ENCODE measurements at regions not wholly inside any gene's neighbourhood (a gene's known extent, or its start where the extent isn't known, plus 50 kb on each side); places are given as distances from the start of the nearest gene placed in this dataset.

DNA sequence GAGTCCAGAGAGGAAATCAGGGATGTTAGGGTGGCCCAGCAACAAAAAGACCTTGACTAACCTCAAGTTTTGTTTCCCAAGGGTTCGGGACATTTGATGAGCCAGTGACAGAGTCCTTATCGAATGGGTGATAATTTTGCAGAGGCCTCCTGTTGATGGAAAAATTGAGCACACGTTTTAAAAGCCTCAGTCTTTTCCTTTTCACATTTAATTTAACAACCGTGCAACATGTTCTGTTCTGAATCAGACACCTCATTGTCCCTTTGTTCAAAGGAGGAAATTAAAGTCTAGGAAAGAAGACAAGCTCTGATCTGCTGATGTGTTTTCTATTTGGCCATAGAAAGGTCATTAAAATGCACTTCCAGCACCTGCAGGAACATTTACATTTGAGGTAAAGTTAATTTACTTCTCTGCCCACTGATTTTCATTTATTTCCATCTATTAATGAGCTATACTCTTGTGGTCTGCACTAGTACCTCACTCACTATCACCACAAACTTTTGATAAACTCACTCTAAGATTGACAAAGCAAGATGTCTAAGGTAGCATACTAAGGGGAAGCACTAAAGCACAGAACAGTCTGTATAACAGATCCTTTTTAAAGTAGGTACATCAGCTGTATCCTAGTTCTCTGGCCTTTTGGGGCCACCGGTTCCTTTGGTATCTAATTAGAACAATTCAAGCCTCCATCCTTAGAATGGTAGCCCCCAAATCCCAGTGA is 147.0 kb downstream of the RPAP3 start:
- DNase-seq, result no peak

DNA sequence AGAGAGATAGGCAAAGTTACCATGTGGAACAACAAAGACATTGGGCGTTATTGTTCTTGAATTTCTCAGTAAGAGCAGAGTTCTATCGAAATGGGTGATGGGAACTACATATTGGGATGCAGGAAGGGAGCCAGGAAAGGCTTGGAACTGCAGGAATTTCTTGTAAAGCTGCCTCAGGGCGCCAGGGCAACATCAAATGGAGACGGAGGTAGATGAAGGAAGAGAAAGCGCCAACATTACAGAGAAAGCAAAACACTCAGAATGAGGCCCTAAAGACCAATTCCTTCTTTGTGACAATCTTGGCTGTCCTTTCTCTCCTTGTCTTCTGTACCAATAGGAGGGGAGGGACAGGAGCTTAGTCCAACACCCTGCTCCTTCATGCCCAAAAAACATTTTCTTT is 148.4 kb downstream of the RPAP3 start:
- no peak for DNase-seq

DNA sequence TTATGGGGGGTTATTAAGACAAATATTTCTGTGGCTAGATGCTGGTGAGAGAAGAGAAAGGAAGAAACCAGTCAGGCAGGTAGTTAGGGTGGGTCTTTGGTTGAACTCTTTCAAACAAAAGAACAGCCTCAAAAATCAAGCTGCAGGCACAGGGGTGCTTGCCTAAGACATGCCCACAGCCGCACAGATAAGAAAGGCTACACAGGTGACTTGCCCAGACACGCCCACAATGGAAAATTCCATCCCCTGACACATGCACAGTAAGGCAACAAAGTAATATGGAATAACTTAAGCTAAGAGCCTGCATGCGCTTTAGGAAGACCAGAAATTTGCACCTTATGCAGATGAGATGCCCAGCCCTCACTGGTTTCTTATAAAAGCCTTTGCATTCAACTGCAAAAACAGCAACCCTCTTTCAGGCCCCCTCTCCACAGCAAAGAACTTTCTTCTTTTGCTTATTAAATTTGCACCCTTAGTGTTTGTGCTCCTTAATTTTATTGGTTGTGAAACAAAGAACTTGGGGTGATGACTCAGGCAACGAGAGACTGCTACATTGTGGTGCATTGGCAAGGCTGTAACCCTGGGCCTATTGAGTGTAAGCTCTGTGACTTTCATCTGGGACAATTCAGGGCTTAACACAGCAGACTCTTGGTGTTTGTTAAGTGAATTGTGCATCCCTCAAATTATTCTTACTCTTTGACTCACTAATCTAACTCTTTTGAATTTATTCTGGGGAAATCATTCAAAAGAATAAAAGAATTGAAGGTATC is 149.4 kb downstream of the RPAP3 start:
- DNase-seq, result no peak

DNA sequence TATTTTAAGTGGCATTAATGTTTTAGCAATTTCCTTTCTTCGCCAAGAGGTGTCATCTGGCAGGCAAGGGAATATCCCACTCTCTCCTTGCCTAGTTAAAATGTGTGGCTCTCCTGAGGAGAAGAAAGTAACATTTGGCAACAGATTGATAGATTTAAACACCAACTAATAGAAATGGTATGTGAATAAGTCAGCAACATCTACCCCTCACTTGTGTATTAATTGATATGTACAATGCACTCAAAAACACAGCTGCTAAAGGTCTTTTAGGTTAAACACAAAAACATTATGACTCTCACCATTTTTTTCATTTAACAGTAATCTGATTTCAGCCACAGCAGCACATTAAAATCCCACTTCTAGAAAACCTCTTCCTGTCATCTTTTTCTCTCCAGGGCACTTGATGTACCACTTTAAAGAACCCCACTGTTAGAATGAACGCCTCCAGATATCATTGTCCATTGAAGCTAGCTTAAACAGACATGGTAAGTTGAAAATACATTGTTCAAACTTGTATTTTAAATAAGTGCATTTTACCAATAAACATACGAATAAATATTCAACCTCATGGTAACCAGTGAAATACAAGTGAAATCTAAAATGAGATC is 151.7 kb downstream of the RPAP3 start:
- DNase-seq, result no peak

DNA sequence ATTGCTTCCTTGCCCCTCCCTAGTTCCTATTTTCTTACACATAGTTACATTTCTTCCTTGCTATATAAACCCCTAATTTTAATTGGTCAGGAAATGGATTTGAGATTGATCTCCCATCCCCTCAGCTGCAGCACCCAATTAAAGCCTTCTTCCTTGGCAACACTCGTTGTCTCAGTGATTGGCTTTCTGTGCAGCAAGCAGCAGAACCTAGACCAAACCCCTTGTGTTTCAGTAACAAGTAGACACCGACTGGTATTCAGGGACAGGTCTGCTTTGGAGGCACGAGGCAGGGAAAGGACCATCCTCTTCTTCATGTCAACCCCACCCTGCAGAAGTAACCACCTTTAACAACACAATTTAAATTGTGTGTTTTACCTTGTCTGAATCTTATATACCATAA is 152.6 kb downstream of the RPAP3 start:
- DNase-seq, result no peak

DNA sequence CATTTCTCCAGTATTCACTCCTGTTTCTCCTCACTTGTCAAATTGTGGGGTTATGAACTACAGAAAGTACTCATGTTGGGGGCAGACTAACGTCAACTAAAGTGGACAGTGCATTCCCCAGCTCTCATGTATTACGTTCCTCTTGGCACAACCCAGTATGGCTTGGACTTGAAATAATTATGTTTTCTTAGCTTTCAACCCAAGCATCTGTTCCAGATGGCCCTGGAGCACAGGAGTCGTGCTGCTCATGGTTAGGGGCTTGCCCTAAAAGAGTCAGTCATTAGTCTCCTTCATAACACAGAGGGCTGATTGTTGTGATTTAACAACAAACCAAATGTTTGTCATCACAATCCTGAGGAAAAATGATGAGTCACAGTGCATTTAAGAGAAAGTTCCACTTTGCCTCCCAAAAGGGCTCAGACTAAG is 154.4 kb downstream of the RPAP3 start:
- DNase-seq, result no peak

DNA sequence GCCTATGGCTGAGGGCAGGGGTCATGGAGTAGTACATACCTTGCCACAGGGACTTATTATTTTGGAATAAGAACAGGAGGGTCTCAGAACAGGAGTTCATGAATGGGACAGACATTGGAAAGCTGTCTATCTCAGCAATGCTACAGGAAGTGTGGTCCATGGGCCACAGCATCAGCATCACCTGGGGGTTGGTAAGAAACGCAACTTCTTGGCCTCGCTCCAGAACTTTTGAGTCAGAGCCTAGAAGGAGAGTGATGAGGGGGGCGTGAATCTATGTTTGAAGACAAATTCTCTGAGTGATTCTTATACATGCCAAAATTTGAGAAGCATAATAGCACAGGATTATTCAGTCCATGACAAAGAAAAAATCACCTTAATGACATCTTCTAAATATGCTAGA is 156.6 kb downstream of the RPAP3 start:
- DNase-seq, result no peak

DNA sequence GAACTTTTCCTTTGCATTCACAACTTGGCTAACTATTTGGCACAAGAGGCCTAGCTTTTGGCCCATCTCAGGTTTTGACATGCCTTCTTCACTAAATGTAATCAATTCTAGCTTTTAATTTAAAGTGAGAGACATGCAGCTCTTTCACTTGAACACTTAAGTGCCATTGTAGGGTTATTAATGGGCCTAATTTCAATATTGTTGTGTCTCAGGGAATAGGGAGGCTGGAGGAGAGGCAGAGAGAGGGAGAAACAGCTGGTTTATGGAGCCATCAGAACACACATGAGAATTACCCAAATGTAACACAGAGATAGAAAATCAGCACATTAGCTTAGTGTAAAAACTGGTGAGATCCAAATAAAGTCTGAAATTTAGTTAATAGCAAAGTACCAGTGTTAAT is 157.4 kb downstream of the RPAP3 start:
- DNase-seq, result no peak

DNA sequence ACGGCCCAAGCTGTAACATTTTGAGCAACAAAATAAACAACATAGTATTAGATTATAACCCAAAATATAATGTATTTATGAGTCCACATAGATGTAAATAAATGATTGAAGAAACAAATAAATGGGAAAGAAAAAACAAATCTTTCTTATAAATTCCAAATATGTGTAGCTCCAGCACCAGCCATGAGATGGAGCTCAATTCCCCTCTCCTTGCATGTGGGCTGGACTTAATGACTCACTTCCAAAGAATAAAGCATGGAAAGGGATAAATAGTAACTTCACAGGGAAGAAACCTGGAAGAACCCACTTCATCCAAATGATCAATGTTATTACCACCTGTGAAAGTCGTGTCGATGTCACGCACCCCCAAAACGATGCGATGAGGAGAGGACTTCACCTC is 158.8 kb downstream of the RPAP3 start:
- DNase-seq, result no peak

DNA sequence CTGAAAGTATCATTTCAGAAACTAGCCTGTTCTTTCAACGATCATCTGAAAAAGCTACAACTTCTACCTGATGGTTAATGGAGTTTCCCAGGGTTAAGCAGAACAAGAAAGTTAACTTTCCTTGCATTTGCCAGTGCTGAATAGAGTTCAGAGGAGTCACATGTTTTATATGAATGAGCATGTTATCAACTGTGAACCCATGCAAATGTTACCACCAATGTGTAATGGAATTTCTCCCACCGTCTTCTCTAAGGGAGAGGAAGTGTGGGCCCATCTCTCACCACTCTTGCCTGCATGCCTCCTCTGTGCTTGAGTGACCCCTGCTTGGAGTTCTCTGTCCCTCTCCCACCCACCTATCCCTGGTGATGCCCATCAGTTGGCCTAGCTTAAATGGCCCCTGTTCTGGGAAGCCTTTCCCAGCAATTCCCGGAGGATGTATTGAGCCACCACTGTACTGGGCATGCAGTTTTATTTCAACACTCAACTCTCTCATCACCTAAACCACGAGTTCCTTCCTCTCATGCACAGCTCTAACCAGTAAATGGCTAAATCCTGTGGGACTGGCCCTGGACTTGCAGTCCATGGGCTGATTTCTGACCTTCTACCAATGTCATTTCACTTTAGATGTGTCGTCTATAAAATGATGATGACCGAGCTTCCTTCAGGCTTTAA is 159.8 kb downstream of the RPAP3 start:
- no peak for DNase-seq

DNA sequence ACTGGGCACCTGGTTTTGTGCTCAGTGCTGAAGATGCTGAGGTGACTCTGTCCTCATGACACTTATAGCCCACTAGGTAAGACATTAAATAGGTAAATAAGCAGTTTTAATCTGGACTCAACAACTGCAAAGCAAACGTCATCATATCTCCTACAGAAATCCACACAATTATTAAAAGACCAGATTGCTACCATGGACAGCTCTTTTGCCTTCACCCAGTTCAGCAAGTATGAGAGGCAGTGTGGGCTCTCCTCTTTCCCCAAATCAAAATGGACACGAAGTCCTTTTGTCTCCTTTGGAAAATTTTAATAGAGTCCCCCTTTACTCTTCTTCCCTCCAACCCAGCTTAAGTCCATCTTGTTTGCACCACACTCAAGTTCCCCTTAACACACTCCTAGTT is 171.1 kb downstream of the RPAP3 start:
- no peak for DNase-seq

DNA sequence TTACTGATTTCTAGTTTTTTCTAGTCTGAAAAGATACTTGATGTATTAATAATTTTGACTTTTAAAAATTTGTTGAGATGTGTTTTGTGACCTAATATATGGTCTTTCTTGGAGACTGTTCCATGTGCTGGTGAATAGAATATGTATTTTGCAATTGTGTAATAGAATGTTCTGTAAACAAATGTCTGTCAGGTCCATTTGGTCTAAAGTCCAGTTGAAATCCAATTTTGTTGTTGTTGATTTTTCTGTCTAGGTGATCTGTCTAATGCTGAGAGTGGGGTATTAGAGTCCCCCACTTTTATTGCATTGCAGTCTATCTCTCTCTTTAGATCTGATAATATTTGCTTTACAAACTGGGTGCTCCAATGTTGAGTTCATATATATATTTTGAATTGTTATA is 175.8 kb downstream of the RPAP3 start:
- no peak for DNase-seq

DNA sequence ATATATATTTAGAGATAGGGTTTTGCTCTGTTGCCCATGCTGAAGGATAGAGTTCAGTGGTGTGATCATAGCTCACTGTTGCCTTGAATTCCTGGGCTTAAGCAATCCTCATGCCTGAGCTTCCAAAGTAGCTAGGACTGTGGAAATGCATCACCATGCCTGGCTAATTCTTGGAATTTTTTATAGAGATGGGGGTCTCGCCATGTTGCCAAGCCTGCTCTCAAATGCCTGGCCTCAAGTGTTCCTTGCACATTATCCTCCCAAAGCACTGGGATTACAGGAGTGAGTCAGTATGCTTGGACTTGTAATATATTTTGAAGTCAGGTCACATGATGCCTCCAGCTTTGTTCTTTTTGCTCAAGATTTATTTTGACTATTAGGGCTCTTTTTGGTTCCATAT is 178.0 kb downstream of the RPAP3 start:
- no peak for DNase-seq

DNA sequence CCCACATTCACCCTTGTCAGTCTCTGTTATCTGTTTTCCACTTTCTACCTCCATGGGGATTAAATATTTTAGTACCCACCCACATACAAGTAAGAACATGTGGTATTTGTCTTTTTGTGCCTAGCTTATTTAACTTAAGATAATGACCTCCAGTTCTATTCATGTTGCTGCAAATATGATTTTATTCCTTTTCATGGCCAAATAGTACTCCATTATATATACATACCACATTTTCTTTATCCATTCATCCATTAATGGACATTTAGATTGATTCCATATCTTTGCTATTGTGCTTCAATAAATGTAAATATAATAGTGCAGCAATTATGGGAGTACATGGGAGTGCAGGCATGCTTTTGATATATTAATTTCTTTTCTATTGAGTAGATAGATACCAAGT is 185.8 kb downstream of the RPAP3 start:
- no peak for DNase-seq

DNA sequence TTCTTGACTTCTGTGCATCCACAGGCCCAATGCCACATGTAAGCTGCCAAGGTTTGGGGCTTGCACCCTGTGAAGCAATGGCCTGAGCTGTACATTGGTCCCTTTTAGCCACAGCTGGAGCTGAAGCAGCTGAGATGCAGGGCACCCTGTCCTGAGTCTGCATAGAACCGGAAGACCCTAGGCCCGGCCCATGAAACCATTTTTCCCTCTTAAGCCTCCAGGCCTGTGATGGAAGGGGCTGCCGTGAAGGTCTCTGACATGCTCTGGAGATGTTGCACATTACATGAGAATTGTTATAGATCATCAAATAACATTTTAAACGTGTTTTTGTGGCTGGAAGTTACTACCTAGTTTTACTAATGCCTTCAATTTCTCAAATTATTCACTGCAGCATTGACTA is 188.7 kb downstream of the RPAP3 start:
- no peak for DNase-seq

DNA sequence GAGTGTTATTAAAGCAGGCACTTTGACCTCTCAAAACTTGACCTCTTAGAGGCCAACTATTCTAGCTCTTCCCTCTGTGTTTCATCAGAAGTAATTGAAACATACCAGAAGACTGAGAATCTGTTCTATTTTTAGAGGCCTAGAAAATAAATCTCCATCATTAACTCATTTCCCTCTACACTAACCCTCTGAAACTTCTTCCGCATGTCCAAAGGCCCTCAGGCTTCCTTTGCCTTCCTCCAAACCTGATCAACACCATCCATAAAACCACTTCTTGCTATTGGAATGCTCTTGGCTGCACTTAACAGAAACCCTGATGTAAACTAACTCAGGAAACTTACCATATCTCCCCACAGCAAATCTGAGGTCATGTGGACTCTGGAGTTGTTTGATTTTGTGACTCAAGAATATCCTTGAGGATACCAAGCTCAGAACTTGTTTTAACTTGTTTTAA is 196.4 kb downstream of the RPAP3 start:
- no peak for DNase-seq

DNA sequence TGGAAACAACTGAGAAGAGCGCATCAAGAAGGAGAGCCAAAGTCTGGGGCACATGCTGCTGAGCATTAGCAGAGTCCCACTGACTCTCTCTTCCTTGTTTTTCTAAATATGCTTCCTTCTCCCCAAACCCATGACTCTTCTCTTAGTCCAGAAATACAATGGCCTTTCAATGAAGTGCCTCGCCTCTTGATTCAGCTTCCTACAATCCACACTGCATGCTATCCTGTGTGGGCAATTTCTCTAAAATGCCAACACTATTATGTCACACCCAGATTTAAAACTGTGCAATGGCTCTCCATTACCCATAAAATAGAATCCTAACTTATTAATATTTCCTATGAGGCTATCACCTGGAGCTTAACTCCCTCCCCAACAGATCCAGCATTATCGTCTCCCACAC is 198.6 kb downstream of the RPAP3 start:
- DNase-seq, result no peak

DNA sequence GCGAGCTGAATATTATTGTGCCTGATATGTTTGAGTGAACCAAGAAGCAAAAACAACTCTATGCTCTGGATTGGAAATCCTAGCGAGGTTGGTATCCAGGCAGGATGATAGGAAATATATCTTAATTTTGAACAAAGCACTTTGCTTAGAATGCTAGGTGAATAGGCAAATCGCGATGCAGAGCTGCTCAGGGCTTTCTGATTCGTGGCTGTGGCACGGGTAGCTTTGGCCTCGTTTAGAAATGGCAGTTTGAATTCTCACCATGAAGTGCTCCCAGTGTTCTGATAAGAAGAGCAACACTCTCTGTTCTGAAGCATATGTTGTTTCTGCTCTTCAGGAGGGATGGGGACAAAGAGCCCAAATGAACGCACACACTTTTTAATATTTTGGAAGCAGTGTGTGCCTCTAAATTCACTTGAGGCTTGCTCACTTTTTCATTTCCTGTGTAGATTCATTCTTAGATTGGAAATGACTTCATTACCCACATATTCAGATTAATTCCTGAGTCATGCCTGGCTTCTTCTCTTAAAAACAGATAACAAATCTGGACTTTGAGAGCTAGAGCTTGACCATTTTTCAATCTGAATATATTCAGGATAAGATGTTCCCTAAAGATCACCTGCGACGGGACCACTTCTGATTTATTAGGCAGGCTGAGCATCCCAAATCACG is 200.9 kb downstream of the RPAP3 start:
- DNase-seq, result no peak

DNA sequence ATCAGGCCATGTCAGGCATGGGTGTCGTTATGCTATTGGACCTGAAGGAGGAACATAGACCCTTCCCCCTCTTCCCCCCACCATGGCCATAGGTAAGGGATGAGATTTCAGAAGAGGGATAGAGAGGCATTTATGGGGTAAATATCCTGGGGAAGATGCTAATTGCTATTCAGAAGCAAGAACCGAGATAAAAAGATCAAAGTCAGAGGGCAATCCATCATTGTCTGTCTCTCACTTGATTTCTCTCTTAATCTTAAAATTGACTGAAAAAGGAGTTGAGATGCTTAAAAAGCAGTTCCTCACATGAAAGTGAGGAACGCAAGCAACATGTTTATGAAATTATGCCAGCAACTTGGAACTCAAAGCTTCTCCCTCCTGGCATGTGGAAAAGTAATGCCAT is 212.0 kb downstream of the RPAP3 start:
- DNase-seq, result no peak

DNA sequence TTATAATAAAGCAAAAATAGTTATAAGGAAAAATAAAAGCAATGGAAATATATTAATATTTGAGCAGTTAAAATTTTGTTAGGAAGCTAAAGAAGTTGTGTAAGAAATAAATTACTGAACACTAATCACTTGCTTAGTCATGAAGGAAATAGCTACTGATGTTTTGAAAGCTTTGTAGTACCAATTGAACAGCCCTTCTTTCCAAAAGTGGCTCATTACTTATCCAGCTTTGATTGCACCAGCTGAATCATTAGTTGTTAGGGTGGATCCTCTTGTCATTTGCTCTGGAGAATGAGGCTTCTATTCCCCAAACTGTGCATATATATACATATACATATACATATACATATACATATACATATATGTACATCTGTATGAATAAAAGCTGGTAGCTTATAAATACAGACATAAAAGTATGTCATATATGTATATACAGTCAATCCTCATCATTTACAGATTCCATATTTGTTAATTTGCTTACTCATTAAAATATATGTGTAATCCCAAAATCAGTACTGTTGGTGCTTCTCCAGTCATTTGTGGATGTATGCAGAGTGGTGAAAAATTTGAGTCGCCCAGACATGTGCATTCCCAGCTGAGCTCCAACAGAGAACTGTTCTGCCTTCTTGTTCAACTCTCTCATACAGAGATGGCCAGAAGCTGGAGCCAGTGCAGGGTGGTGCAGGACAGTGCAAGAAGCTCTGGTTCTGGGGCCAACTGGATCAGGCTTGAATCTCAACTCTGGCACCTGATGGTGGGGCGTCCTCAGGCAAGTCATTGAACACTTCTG is 214.1 kb downstream of the RPAP3 start:
- no peak for DNase-seq

DNA sequence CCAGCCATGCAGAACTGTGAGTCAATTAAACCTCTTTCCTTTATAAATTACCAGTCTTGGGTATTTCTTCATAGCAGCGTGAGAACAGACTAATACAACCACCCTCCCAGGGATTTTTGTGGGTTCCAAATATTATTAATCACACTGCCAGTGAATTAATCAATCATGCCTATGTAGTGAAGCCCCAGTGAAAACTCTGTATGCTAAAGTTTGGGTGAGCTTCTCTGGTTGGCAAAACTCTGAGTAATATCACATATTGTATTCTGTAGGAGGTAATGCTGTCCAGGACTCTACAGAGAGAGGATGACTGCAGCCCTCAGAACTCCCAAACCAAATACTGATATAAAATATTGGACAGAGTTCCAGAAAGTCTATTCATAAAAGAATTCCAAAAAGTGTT is 216.9 kb downstream of the RPAP3 start:
- no peak for DNase-seq

DNA sequence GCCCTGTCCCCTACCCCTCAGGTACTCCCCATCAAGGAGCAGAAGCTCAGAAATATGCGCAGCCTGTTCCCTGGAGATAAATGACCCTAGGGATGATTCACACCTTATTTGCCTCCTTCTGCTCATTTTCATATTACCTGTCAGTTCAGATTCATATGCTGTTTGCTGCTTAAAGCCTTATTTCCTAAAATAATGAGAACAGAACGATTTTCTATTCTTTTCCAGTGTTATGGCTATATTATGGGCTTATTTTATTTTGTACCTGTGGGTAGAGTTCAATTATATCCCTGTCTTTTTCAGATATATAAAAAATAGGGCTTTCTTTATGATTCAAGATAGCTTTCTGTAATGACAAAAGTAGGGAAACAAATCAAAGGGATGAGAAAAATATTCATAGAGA is 224.8 kb downstream of the RPAP3 start:
- DNase-seq, result no peak
